ENCODE measurements at regions not wholly inside any gene's neighbourhood (a gene's known extent, or its start where the extent isn't known, plus 50 kb on each side); places are given as distances from the start of the nearest gene placed in this dataset.

- TF ChIP-seq, protein P1, sequence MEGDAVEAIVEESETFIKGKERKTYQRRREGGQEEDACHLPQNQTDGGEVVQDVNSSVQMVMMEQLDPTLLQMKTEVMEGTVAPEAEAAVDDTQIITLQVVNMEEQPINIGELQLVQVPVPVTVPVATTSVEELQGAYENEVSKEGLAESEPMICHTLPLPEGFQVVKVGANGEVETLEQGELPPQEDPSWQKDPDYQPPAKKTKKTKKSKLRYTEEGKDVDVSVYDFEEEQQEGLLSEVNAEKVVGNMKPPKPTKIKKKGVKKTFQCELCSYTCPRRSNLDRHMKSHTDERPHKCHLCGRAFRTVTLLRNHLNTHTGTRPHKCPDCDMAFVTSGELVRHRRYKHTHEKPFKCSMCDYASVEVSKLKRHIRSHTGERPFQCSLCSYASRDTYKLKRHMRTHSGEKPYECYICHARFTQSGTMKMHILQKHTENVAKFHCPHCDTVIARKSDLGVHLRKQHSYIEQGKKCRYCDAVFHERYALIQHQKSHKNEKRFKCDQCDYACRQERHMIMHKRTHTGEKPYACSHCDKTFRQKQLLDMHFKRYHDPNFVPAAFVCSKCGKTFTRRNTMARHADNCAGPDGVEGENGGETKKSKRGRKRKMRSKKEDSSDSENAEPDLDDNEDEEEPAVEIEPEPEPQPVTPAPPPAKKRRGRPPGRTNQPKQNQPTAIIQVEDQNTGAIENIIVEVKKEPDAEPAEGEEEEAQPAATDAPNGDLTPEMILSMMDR (conservative IDR thresholded peaks at IDR 0.05; ENCODE audit: low read depth, low read length): no peak
- TF ChIP-seq EZH2 (IDR thresholded peaks at IDR 0.05; ENCODE audit: borderline replicate concordance, low read depth, low read length, poor library complexity, severe bottlenecking): no peak
These were observed 535.3 kb downstream of the CCSER2 start for GRCh38 chr10:84863675-84864074.
